LoVo (cell line): ENCODE measurements at regions not wholly inside any gene's neighbourhood (a gene's known extent, or its start where the extent isn't known, plus 50 kb on each side); places are given as distances from the start of the nearest gene placed in this dataset.

Experiments used
- DNase-seq: peaks from one replicate; pipeline ENCODE4 v3.0.0-alpha.2; 2016; ENCODE audit warnings: low spot score

DNA sequence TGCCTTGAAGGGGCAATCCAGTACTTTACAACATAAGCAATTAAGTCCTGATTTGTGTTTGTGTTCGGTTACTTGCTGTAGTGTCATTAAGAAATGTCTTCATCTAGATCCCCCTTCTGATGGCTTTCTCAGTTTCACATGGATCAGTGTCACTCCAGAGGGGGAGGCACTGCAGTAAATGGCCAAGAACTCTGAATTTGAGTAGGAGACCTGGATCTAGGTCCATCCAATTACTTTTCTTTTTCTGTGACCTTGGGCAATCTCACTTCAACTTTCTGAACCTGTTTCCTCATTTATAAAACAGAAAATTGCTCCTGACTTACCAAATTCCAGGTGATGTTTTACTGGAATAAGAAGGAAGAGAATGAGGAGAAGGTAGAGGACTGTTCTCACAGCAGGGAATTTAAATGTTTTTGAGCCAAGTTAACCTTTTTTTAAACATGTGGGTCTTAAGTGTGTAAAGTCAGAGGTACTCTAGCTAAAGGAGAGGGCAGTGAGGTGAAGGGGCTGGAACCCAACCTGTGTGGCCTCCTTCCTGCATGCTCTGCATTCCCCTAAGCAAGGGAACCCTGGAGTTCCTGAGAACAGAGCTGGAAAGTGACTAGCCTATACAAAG lies 285.5 kb downstream of the HACE1 start:
- DNase-seq, result no peak

DNA sequence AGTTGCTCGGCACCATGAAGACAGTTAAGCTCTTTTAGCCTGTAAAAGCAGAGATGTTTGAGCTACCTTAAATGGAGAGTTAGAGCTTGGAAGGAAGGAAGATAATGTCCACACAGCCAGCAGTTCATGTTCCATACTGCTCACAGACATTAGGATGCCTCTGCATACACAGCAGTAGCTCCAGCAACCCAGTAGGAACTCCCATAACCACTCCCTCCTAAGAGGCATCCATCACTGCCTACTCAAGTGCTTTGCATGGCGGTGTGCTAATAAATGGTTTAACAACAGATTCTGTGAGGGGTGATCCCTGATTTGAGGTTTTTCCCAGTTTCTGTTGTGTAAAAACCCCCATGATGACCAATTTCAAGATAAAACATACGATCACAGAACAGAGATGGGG lies 286.4 kb downstream of the HACE1 start:
- no peak for DNase-seq

- DNase-seq, result no peak
Observed at GRCh38 chr6:104572901-104573300, 286.8 kb downstream of the HACE1 start.

DNA sequence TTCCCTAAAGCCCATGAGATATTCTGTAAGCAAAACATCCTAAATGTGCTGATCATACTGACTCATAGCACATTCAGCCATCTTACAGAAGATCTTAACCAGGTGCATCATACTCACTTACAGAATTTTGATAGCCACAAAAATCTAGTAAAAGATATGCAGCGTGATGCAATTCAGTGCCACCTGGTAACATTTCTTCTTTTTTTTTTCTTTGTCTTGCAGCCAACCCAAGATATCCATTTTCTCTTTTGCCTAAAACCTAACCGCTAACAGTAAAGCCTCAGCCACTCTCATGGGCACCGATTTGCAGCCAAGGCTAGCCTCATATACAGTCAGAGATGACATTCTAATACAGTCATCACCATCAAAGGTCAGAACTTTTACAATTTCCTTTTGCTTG lies 293.3 kb downstream of the HACE1 start:
- peak; percentile 47 for DNase-seq

- DNase-seq, result no peak
Observed at GRCh38 chr6:104563306-104563705, 296.4 kb downstream of the HACE1 start.

DNA sequence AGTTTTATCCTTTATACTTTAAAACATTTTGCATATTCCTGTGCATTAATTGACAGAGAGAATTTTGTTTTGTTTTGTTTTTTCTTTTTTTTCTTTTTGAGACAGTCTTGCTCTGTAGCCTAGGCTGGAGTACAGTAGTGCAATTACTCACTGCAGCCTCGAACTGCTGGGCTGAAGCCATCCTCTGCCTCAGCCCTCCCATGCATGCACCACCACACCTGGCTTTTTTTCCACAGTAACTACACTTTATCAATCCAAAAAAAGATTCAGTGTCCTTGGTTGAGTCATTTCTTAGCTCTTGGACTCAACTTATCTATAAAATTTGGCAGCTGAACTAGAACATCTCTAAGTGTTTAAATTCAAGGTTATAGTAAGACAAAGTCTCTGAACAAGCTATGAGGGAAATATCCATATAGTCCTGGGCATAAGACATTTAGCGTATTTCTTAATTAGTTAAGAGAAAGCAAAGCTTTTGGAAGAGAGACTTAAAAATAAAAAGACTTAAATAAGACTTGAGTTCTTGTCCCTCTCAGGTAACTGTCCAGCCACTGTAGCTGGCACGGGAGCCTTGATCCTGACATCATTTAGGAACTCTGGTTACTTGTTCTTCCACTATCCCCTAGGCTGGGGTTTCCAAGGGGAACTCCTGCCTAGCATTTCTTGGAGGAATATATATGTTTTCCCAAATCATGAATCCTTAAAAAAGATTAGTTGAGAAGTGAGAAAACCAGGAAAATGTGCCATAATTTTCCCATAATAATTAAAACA lies 300.1 kb downstream of the HACE1 start:
- no peak for DNase-seq

- DNase-seq, result no peak
Observed at GRCh38 chr6:104558746-104559145, 301.0 kb downstream of the HACE1 start.

DNA sequence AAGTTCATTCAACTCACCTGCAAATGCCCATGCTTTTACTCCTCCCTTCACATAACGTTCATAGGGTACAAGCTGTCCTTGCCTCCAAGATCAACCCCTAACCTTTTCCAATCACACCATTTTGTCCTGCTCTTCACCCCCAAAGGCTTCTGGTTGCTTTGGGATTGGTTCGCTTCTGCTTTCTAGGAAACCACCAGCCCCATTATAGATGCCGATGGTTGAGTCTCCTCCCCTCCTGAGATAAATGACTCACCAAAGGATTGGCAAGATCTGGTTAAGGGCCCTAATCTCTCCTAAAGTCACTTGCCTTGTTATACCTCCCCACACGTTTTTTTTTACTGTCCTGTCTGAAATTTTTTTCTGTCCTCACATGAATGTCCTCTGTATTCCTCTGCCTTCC lies 311.4 kb downstream of the HACE1 start:
- DNase-seq, result no peak

DNA sequence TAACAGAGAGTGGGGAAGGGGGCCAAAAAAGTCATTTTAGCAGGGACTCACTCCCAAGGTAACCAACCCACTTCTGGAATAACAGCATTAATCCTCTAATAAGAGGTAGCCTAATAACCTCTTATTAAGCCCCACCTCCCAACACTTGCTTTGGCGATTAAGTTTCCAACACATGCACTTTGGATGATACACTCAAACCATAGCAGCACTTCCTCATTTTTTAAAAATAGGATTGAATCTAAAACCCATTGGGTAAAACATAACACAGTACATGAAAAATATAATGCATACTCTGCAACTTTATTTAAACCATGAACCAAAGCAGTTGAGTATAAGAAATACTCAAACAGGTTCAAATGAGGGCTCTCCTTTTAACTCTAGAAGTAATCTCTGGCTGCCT lies 318.3 kb downstream of the HACE1 start:
- DNase-seq, result no peak

- no peak for DNase-seq
Observed at GRCh38 chr6:104540743-104541142, 319.0 kb downstream of the HACE1 start.

DNA sequence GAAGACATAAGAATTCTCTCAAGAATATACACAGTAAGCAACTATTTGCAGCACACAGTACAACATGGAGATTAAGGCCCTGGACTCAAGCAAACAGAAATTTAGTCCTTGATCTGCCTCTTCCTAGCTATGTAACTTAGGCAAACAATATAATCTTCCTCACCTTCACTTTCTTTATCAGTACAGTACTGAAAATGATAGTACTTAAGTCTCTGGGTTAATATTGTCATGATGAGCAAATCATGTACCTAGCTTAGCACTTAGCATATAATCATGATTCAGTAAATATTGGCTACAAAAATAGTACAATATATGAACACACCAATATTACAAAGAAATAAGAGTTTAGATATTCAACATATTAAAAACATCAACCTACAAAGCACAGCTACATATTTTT lies 320.5 kb downstream of the HACE1 start:
- DNase-seq, result no peak

DNA sequence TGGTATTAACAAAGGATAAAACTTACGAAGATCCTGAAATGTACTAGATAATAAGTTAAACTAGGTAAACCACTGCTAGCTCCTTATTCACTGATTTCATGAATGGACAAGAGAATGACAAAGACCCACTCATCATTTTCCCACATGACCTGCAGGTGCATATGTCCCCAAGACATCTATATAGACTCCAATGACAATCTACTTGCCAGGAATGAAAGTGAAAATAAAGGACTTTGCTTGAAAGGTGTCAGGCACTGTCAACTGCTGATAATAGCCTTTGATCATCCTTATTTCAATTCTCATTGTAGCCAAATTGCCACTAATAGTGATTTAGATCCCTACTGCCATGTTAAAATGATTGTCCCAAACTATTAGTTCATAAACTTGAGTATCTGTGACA lies 321.8 kb downstream of the HACE1 start:
- DNase-seq, result no peak

GRCh38 chr6:104537180-104537579 lies 322.5 kb downstream of the HACE1 start:
- DNase-seq, result no peak

- DNase-seq, result no peak
Observed at GRCh38 chr6:104532462-104532861, 327.3 kb downstream of the HACE1 start.

DNA sequence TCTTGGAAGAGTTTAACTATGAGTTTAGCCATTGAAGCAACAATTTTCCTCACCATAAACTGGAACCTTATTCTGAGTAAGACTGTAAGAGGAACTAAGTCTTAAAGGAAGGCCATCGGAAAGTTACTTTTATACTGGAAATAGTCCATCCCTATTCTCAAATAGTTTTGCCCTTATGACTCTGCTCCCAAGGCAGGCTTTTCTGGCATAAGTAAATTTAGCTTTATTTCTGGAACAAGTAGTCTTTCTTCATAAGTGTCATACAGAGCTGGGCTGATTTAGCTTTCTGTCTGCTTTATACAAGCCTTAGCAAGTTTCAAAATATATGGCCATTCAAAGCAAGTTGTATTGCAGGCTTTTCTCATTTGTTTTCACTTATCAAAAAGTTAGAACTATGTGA lies 328.1 kb downstream of the HACE1 start:
- DNase-seq, result no peak

GRCh38 chr6:104527761-104528415 lies 331.8 kb downstream of the HACE1 start:
- DNase-seq, result no peak

GRCh38 chr6:104527311-104527710 lies 332.4 kb downstream of the HACE1 start:
- no peak for DNase-seq

DNA sequence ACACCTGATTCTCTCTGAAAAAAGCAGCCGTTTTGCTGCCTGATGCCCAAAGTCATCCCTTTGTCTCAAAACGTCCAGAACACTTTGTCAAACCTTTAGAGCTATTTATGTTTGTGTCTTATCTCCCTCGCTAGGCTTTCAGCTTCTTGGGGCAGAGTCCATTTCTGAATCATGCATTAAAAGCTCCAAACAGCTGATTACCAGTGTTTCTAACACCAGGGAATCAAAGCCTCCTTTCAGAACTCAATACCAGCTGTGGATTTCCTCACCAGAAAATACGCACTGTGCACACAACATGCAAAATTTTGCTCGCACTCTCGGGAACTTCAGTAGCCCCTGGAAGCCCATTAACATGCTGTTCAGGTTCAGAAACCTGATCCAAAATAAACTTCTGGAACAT lies 333.3 kb downstream of the HACE1 start:
- DNase-seq, result no peak

DNA sequence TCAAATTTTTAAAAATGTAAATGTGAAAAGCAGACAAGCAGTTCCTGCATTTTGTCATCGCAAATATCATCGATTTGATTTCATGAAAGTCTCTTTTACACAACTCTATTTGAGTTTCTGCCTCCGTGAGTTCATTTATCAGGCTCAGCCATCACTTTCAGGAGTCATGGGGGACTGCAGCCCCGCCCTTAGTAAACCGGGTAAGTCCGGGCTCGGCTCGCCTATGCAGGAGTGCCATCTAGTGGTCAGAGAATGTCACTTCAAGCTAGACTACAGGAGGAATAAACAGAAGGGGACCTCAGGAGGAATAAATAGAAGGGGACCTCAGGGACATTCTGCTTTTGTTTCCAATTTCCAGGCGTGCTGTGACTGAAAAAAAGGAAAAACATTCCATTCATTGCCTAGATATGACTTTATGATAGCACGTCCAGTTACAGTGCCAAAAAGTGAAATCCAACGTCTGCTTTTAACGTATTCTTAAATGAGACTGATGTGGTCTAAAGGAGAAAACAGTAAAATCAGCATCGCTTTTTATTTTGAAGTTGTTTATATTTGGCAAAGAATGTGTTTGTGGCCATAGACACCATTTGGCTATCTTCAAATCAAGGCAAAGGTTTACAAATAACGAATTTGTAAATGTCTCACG lies 333.9 kb downstream of the HACE1 start:
- peak; percentile 78 for DNase-seq

GRCh38 chr6:104522533-104522932 lies 337.2 kb downstream of the HACE1 start:
- no peak for DNase-seq

DNA sequence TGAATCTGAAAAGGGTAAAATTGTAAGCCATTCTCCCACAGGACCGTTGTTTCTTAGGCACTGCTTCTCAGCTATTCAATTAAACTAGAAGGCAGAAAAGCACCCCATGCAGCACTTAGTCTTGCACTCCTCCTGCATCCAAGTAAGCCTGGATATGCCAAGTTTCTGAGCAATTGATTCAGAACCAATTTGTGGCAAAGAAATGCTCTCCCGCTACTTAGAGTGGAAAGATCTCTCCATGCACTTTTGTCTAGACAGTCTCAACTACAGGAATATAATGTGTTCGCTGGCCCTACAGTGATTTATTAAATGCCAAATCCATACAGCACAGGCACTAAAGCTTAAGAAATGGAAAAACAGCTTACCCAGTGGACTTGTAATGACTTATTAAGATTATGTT lies 338.5 kb downstream of the HACE1 start:
- DNase-seq, result no peak

- no peak for DNase-seq
Observed at GRCh38 chr6:104519566-104519965, 340.2 kb downstream of the HACE1 start.

DNA sequence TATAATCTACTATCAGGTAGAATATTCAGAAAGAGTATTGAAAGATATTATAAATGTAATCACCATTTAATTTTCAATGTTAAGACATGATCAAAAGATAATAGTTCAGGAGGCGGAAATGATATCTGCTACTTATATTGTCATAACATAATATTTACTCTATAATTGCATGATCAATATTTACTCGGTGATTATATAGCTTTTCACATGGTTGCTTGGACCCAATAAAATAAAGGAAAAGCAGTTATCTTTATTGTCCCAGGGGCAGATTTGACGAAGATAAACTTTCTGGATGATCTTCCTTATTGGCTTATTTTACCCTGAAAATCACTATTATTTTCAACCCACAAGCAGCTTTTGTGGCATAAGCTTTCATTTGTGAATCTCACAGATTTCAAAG lies 350.4 kb downstream of the HACE1 start:
- no peak for DNase-seq
